Astrocyte of the cerebellum (primary cell): ENCODE measurements at regions not wholly inside any gene's neighbourhood (a gene's known extent, or its start where the extent isn't known, plus 50 kb on each side); places are given as distances from the start of the nearest gene placed in this dataset.

Experiments
- DNase-seq: peaks from one replicate; pipeline ENCODE4 v3.0.0-alpha.2; 2011; ENCODE audit warnings: low read depth
- H3K4me3 ChIP-seq: 2 replicates; pipeline ENCODE4 v1.5.1; 2011; ENCODE audit warnings: mild to moderate bottlenecking, low read depth, low read length, moderate library complexity
- in situ Hi-C: cut with HindIII; loops from 2 replicates; pipeline ENCODE4 v1.10.0; 2017; ENCODE audit warnings: low sequenced_read_pairs
- TF ChIP-seq, protein P1 (sequence below): IDR thresholded peaks from 2 replicates; pipeline ENCODE4 v1.5.1; 2012; ENCODE audit warnings: low read length, low read depth, moderate library complexity, mild to moderate bottlenecking; ENCODE audit errors: missing control alignments

DNA sequence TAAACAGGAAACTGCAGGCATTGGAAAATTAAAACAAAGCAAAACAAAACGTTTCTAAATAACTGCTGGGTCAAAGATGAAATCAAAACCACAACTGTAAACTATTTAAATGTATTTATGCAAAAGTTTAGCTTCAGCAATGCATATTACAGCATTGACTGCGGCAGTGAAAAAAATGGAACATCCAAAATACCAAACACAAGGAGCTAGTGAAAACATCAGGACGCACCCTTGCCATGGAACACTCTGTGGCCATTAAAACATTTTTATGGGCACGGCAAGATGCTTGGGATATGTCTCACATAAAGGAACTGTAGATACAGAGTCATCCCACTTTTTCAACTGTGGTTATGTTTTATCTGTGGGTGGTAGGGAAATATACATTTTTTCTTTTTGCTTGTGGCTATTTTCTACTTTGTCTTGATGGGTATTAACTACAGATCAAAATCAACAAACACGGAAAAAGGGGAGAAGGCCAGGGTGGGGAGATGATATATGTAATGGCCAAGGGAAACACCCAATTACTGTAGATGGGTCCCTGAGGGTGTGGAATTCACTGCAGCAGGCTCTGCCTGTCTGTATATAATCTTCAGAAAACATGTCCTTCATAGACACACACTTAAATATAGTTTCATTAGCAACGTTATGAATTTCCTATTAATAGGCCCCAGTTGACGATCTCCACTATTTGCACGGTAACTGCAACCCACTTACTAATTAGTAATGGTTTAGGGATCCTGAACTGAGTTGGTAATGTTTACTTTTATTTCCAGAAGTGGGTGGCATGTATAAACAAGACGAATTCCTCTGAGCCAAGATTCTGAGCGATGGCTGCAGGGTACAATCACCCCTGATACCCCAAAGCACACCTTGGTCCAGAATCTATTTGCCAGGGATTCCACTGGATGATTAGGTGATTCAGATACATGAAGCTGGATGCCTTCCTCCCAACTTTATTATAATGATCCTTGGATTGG is 110.5 kb downstream of the ACKR3 start:
- no peak overlapping the region for H3K4me3 ChIP-seq
- DNase-seq, result no peak

DNA sequence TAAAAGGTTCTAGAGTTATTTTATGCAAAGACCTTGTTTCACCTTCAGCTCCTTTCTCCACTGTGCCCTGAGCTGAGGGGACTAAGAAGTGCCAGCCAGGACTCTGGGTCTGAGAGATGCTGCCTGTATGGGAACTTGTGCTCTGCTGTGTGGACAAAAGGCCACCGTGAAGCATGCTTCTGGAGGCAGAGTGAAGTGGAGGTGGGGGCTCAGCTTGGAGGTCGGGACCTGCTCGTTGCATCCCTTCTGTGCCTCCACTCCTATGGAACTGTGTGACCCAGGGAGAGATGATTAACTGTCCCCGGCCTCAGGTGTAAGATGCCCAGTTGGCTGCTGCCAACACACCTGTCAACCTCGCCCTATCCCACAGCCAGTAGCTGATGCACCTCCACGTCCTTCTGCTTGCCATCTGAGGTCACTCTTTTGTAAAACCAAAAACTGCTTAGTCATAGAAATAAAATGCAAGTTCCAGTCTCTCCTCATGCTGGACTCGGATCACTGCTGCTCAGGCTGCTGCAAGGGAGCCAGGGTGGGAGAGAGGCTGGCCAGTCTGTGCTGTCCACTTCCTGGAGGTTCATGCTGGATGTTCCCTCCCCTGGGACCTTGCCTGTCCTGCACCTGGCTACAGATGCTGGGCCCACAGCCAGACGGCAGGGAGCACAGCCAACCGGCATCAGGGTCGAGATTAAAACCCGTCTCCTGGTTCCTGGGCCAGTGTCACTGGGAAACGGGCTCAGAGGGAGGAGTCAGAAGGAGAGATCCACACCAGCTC is 113.2 kb downstream of the ACKR3 start:
- in situ Hi-C loops, result no loop called here

More for the DNA sequence above, 110.5 kb downstream of the ACKR3 start:
- TF ChIP-seq, protein P1, sequence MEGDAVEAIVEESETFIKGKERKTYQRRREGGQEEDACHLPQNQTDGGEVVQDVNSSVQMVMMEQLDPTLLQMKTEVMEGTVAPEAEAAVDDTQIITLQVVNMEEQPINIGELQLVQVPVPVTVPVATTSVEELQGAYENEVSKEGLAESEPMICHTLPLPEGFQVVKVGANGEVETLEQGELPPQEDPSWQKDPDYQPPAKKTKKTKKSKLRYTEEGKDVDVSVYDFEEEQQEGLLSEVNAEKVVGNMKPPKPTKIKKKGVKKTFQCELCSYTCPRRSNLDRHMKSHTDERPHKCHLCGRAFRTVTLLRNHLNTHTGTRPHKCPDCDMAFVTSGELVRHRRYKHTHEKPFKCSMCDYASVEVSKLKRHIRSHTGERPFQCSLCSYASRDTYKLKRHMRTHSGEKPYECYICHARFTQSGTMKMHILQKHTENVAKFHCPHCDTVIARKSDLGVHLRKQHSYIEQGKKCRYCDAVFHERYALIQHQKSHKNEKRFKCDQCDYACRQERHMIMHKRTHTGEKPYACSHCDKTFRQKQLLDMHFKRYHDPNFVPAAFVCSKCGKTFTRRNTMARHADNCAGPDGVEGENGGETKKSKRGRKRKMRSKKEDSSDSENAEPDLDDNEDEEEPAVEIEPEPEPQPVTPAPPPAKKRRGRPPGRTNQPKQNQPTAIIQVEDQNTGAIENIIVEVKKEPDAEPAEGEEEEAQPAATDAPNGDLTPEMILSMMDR, result no peak
- in situ Hi-C loops, result no loop called here

DNA sequence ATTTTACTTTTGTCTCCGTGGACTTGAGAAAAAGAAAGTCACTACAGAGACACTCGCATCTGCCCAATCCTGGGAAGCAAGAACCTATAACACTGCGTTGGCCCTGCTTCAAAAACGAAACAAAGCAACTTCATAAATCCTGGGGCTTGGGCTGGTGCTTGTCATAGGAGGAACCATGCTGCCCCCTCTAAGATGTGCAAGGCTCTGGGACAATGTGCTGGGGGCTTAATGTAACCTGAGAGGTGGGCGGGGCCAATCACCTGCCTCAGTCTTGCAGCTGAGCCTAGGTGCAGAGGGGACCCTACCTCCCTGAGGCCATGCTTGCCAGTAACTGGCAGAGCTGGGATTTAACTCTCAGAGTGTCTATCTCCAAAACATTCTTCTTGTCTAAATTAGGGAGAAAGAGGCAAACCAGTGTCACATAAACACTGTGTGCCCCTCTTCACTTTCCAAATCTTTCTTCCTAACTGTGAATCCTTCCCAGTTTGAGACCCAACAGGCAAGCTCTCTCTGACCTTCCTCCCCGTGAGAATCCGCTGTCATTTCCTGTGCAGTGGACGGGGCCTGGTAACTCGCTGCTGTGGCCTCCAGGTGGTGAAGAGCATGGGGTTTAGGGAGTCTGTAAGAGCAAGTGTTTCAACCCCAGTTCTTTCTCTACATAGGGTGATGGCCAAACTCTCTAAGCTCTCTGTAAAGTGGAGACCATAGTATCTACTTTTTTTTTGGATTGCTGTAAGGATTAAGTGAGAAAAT is 115.1 kb downstream of the ACKR3 start:
- DNase-seq, result no peak
- H3K4me3 ChIP-seq, result no peak overlapping the region
- in situ Hi-C loops, result no loop called here
- TF ChIP-seq, protein P1, result no peak

More for the DNA sequence above, 113.2 kb downstream of the ACKR3 start:
- H3K4me3 ChIP-seq, result no peak overlapping the region
- no peak for DNase-seq
- TF ChIP-seq, protein P1, result no peak

DNA sequence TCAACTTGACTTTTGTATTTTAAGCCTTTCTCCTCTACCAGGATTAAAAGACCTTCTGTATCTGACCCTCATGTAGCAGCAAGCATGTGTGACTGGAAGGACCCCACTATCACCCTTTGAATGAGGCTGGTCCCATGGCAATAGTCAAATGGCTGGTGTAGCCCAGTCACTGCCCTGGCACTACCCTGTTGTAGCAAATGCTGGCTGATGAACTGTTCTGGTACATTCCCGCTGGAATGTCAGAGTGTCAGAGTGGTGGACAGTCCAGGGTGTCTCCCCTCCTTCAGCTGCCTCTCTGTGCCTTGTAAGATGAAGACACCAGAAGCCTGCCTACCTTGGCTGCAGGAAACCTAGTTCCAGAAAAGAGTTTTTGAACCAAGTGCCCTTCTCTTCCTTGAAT is 115.7 kb downstream of the ACKR3 start:
- no peak overlapping the region for H3K4me3 ChIP-seq
- TF ChIP-seq, protein P1, result no peak
- in situ Hi-C loops, result no loop called here
- DNase-seq, result no peak

DNA sequence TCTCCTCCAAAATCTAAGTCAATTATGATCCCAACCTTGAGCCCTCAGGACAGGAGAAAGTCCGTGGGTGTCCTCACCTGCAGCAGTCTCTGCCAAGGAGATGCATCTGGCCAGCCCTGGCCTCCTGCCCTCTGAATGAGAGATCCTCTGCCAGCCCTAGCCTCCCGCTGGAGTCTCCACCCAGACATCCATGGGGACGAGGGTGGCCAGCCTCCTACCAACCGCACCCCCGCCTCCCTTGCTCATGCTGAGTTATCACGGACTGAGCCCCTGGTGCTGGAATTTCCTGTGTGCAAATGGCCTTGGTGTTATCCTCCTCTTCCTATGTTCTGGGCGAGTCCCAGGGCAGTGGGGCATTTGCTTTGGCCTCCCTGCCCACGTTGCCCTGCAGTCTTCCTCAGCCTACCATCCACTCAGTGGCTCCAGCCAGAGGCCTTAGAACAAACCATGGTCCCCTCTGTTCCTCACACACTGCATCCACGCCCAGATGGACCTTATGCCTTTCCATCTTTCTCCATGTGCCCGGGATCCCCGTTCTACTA is 116.4 kb downstream of the ACKR3 start:
- H3K4me3 ChIP-seq, result no peak overlapping the region
- in situ Hi-C loops, result no loop called here
- no peak for DNase-seq
- TF ChIP-seq, protein P1, result no peak

DNA sequence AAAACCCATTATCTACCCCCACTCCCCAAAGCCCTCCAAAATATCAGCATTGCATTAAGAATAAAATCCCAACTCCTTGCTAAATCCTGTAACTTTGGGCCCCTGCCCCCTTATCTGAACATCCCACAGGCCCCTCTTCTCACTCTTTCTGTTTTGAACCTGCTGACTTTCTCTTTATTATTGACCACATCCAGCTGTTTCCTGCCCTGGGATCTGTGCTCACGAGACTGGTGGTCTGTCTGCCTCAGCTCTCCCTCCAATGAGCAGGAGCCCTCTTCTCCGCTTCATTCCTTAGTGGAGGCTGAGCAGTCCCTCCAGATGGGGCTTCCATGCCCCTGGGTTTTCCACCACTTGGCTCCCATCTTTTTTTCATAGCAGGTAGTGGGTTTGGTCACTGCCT is 116.9 kb downstream of the ACKR3 start:
- no peak for DNase-seq
- in situ Hi-C loops, result no loop called here
- TF ChIP-seq, protein P1, result no peak
- H3K4me3 ChIP-seq, result no peak overlapping the region
